Esophagus muscularis mucosa (tissue), 4 donors: ENCODE measurements at regions not wholly inside any gene's neighbourhood (a gene's known extent, or its start where the extent isn't known, plus 50 kb on each side); places are given as distances from the start of the nearest gene placed in this dataset.
"Not testable (repeated sequence)": the region's sequence is repeated elsewhere in the genome, so short reads cannot be mapped to it uniquely, and the experiment has no call there.

Experiments used
- DNase-seq: peaks from one replicate; pipeline ENCODE4 v3.0.0-alpha.2; 2017; ENCODE audit errors: extremely low spot score
- H3K27ac ChIP-seq, 4 donors: fragments of 200-600 bp; sonication (generic); replicated peaks in 1 of 4; 1 replicate in 3 of 4; 2 replicates in 1 of 4; pipeline ENCODE4 v1.5.1; 2016 to 2019; ENCODE audit warnings: mild to moderate bottlenecking in 1 of 4
- H3K27me3 ChIP-seq, 4 donors: fragments of 200-600 bp; sonication (generic); one replicate each; pipeline versions ENCODE4 v1.5.1 to v1.6.0; 2016 to 2019
- H3K36me3 ChIP-seq, 4 donors: fragments of 200-600 bp; sonication (generic); one replicate each; pipeline ENCODE4 v1.5.1; 2016 to 2019
- H3K4me1 ChIP-seq, 4 donors: fragments of 200-600 bp; sonication (generic); one replicate each; pipeline ENCODE4 v1.5.1; 2016 to 2019
- H3K4me3 ChIP-seq, 4 donors: fragments of 200-600 bp; sonication (generic); 1 replicate in 2 of 4; 2 replicates in 2 of 4; pipeline ENCODE4 v1.5.1; 2016 to 2019; ENCODE audit warnings: mild to moderate bottlenecking in 4 of 4, moderate library complexity in 1 of 4
- H3K9me3 ChIP-seq, 4 donors: fragments of 200-600 bp; sonication (generic); 1 replicate in 3 of 4; 2 replicates in 1 of 4; pipeline ENCODE4 v1.5.1; 2016 to 2019
- WGBS: methylation state at CpG from one replicate; pipeline ENCODE4 v1.1.5; 2018; 5-methylcytosine and 5-hydroxymethylcytosine counted together
- intact Hi-C: fragments of 100-400 bp; cut with DNase I; formaldehyde crosslinking; loops from one replicate; pipeline ENCODE4 v1.15.1; 2023

- no CpG with 5 or more reads among the region's 2 CpGs for WGBS
- H3K27ac ChIP-seq, H3K4me1 ChIP-seq, intact Hi-C loops, H3K27me3 ChIP-seq, H3K9me3 ChIP-seq, H3K4me3 ChIP-seq, DNase-seq, H3K36me3 ChIP-seq: not testable (repeated sequence)
These were observed 144.0 kb upstream of the SPATA31A3 start for GRCh38 chr9:67136376-67136775.

GRCh38 chr9:67133124-67133523 is 140.8 kb upstream of the SPATA31A3 start:
- H3K36me3 ChIP-seq, DNase-seq, H3K4me1 ChIP-seq, H3K27ac ChIP-seq, intact Hi-C loops, H3K27me3 ChIP-seq, H3K9me3 ChIP-seq, H3K4me3 ChIP-seq: not testable (repeated sequence)
- 86% methylated on average over 1 of the region's 2 CpGs for WGBS

GRCh38 chr9:67116761-67117160 is 124.4 kb upstream of the SPATA31A3 start:
- H3K36me3 ChIP-seq, H3K27me3 ChIP-seq, H3K4me3 ChIP-seq, intact Hi-C loops, H3K9me3 ChIP-seq, H3K4me1 ChIP-seq, DNase-seq, H3K27ac ChIP-seq: not testable (repeated sequence)
- WGBS, result no CpG with 5 or more reads among the region's 6 CpGs

GRCh38 chr9:67112148-67112547 is 119.8 kb upstream of the SPATA31A3 start:
- no CpG with 5 or more reads among the region's 4 CpGs for WGBS
- H3K27me3 ChIP-seq, DNase-seq, H3K9me3 ChIP-seq, intact Hi-C loops, H3K27ac ChIP-seq, H3K36me3 ChIP-seq, H3K4me3 ChIP-seq, H3K4me1 ChIP-seq: not testable (repeated sequence)

- 86% methylated on average over 3 of the region's 5 CpGs for WGBS
- H3K4me1 ChIP-seq, H3K4me3 ChIP-seq, H3K36me3 ChIP-seq, intact Hi-C loops, H3K27me3 ChIP-seq, H3K27ac ChIP-seq, DNase-seq, H3K9me3 ChIP-seq: not testable (repeated sequence)
These were observed 119.4 kb upstream of the SPATA31A3 start for GRCh38 chr9:67111733-67112132.

- intact Hi-C loops, H3K27ac ChIP-seq, H3K27me3 ChIP-seq, H3K4me1 ChIP-seq, H3K9me3 ChIP-seq, DNase-seq, H3K4me3 ChIP-seq, H3K36me3 ChIP-seq: not testable (repeated sequence)
- 64% methylated on average over 1 of the region's 1 CpG for WGBS
These were observed 117.5 kb upstream of the SPATA31A3 start for GRCh38 chr9:67109859-67110258.

- intact Hi-C loops, H3K4me1 ChIP-seq, DNase-seq, H3K9me3 ChIP-seq, H3K4me3 ChIP-seq, H3K36me3 ChIP-seq, H3K27me3 ChIP-seq, H3K27ac ChIP-seq: not testable (repeated sequence)
- 50% methylated on average over 1 of the region's 3 CpGs for WGBS
These were observed 114.3 kb upstream of the SPATA31A3 start for GRCh38 chr9:67106659-67107058.

- 80% methylated on average over 2 of the region's 5 CpGs for WGBS
- H3K4me3 ChIP-seq, H3K4me1 ChIP-seq, H3K9me3 ChIP-seq, DNase-seq, H3K27me3 ChIP-seq, intact Hi-C loops, H3K36me3 ChIP-seq, H3K27ac ChIP-seq: not testable (repeated sequence)
These were observed 110.3 kb upstream of the SPATA31A3 start for GRCh38 chr9:67102506-67103276.

- peak; percentile 80 for DNase-seq
- intact Hi-C loops, H3K27me3 ChIP-seq, H3K9me3 ChIP-seq, H3K36me3 ChIP-seq, H3K4me1 ChIP-seq, H3K27ac ChIP-seq, H3K4me3 ChIP-seq: not testable (repeated sequence)
- 88% methylated on average over 5 of the region's 8 CpGs for WGBS
These were observed 98.8 kb upstream of the SPATA31A3 start for GRCh38 chr9:67091104-67091503.

- H3K27ac ChIP-seq, H3K27me3 ChIP-seq, DNase-seq, H3K4me1 ChIP-seq, H3K36me3 ChIP-seq, H3K9me3 ChIP-seq, intact Hi-C loops, H3K4me3 ChIP-seq: not testable (repeated sequence)
- WGBS, result 85% methylated on average over 1 of the region's 1 CpG
These were observed 94.5 kb upstream of the SPATA31A3 start for GRCh38 chr9:67086862-67087261.

GRCh38 chr9:67066140-67066539 is 73.8 kb upstream of the SPATA31A3 start:
- H3K9me3 ChIP-seq, H3K27ac ChIP-seq, H3K27me3 ChIP-seq, H3K36me3 ChIP-seq, H3K4me1 ChIP-seq, DNase-seq, H3K4me3 ChIP-seq, intact Hi-C loops: not testable (repeated sequence)
- WGBS, result 29% methylated on average over 4 of the region's 5 CpGs
